ENCODE measurements at regions not wholly inside any gene's neighbourhood (a gene's known extent, or its start where the extent isn't known, plus 50 kb on each side); places are given as distances from the start of the nearest gene placed in this dataset.

DNA sequence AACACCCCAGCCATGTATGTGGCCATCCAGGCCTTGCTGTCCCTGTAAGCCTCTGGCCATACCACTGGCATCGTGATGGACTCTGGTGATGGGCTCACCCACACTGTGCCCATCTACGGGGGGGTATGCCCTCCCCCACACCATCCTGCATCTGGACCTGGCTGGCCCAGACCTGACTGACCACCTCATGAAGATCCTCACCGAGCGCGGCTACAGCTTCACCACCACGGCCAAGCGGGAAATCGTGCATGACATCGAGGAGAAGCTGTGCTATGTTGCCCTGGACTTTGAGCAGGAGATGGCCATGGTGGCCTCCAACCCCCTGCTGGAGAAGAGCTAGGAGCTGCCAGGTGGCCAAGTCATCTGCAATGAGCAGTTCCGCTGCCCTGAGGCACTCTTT is 80.4 kb upstream of the ZCCHC2 start:
- H3K36me3 Mint-ChIP-seq (ENCODE audit: insufficient read depth) = no peaks in the 10 kb centered on the region

GRCh38 chr18:62445386-62445917 is 77.4 kb upstream of the ZCCHC2 start:
- Mint-ChIP-seq H3K4me3 (ENCODE audit: low read depth) (no peak overlapping the region), H3K4me1 (ENCODE audit: low read depth) (peaks cover 9% of the 10 kb centered on the region), H3K9me3 (ENCODE audit: low read depth) (no peaks in the 10 kb centered on the region), H3K36me3 (ENCODE audit: insufficient read depth) (no peaks in the 10 kb centered on the region), H3K27me3 (no peaks in the 10 kb centered on the region), H3K27ac (no peak overlapping the region)
- no peak for DNase-seq (ENCODE audit: low spot score, unreplicated experiment)
- TF ChIP-seq, protein P1, sequence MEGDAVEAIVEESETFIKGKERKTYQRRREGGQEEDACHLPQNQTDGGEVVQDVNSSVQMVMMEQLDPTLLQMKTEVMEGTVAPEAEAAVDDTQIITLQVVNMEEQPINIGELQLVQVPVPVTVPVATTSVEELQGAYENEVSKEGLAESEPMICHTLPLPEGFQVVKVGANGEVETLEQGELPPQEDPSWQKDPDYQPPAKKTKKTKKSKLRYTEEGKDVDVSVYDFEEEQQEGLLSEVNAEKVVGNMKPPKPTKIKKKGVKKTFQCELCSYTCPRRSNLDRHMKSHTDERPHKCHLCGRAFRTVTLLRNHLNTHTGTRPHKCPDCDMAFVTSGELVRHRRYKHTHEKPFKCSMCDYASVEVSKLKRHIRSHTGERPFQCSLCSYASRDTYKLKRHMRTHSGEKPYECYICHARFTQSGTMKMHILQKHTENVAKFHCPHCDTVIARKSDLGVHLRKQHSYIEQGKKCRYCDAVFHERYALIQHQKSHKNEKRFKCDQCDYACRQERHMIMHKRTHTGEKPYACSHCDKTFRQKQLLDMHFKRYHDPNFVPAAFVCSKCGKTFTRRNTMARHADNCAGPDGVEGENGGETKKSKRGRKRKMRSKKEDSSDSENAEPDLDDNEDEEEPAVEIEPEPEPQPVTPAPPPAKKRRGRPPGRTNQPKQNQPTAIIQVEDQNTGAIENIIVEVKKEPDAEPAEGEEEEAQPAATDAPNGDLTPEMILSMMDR (IDR thresholded peaks at IDR 0.05; ENCODE audit: unreplicated experiment) = no peak

More for the DNA sequence above, 80.4 kb upstream of the ZCCHC2 start:
- Mint-ChIP-seq H3K27ac (no peak overlapping the region), H3K4me1 (ENCODE audit: low read depth) (peaks cover 3% of the 10 kb centered on the region), H3K9me3 (ENCODE audit: low read depth) (no peaks in the 10 kb centered on the region), H3K4me3 (ENCODE audit: low read depth) (no peak overlapping the region), H3K27me3 (no peaks in the 10 kb centered on the region)
- no peak for DNase-seq (ENCODE audit: low spot score, unreplicated experiment)
- TF ChIP-seq, protein P1 (IDR thresholded peaks at IDR 0.05; ENCODE audit: unreplicated experiment) = no peak

GRCh38 chr18:62446511-62446910 is 76.3 kb upstream of the ZCCHC2 start:
- no peak for DNase-seq (ENCODE audit: low spot score, unreplicated experiment)

DNA sequence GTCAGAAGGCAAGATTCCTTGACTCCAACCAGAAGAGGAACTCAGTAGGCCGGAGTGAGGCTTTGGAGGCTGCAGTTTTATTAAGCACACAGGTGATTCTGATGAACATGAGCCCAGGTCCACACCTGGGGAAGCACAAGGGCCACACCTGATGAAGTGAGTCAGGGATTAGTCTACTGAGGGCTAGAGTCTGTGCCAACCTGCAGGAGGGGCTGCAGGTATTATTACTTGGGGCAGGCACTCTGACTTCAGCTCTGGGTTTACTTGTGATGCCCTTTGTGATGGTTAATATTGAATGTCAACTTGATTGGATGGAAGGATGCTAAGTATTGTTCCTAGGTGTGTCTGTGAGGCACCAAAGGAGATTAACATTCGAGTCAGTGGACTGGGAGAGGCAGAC is 75.2 kb upstream of the ZCCHC2 start:
- no peak for DNase-seq (ENCODE audit: low spot score, unreplicated experiment)
- Mint-ChIP-seq H3K4me1 (ENCODE audit: low read depth) (peaks cover 17% of the 10 kb centered on the region), H3K27me3 (no peaks in the 10 kb centered on the region), H3K4me3 (ENCODE audit: low read depth) (no peak overlapping the region), H3K27ac (no peak overlapping the region), H3K36me3 (ENCODE audit: insufficient read depth) (no peaks in the 10 kb centered on the region), H3K9me3 (ENCODE audit: low read depth) (no peaks in the 10 kb centered on the region)
- TF ChIP-seq, protein P1 (IDR thresholded peaks at IDR 0.05; ENCODE audit: unreplicated experiment) = no peak

More at GRCh38 chr18:62446511-62446910, 76.3 kb upstream of the ZCCHC2 start:
- Mint-ChIP-seq H3K9me3 (ENCODE audit: low read depth) (no peaks in the 10 kb centered on the region), H3K4me1 (ENCODE audit: low read depth) (peaks cover 14% of the 10 kb centered on the region), H3K27me3 (no peaks in the 10 kb centered on the region), H3K36me3 (ENCODE audit: insufficient read depth) (no peaks in the 10 kb centered on the region), H3K27ac (no peak overlapping the region), H3K4me3 (ENCODE audit: low read depth) (no peak overlapping the region)
- TF ChIP-seq, protein P1 (IDR thresholded peaks at IDR 0.05; ENCODE audit: unreplicated experiment) = no peak

- H3K36me3 Mint-ChIP-seq (ENCODE audit: insufficient read depth) = no peaks in the 10 kb centered on the region
- H3K27me3 Mint-ChIP-seq = no peaks in the 10 kb centered on the region
- TF ChIP-seq, protein P1 (IDR thresholded peaks at IDR 0.05; ENCODE audit: unreplicated experiment) = no peak
- H3K4me1 Mint-ChIP-seq (ENCODE audit: low read depth) = peaks cover 17% of the 10 kb centered on the region
- no peak overlapping the region for H3K27ac Mint-ChIP-seq
- H3K9me3 Mint-ChIP-seq (ENCODE audit: low read depth) = no peaks in the 10 kb centered on the region
- no peak overlapping the region for H3K4me3 Mint-ChIP-seq (ENCODE audit: low read depth)
- DNase-seq (ENCODE audit: low spot score, unreplicated experiment) = no peak
Measured at GRCh38 chr18:62448426-62448825, 74.4 kb upstream of the ZCCHC2 start.
